IPS-NIHi7 (cell line): ENCODE measurements at regions not wholly inside any gene's neighbourhood (a gene's known extent, or its start where the extent isn't known, plus 50 kb on each side); places are given as distances from the start of the nearest gene placed in this dataset.
"Not testable (repeated sequence)": the region's sequence is repeated elsewhere in the genome, so short reads cannot be mapped to it uniquely, and the experiment has no call there.

Experiments
- DNase-seq: peaks from one replicate; pipeline ENCODE4 v3.0.0; 2012; ENCODE audit warnings: mixed read lengths; ENCODE audit errors: extremely low spot score

DNA sequence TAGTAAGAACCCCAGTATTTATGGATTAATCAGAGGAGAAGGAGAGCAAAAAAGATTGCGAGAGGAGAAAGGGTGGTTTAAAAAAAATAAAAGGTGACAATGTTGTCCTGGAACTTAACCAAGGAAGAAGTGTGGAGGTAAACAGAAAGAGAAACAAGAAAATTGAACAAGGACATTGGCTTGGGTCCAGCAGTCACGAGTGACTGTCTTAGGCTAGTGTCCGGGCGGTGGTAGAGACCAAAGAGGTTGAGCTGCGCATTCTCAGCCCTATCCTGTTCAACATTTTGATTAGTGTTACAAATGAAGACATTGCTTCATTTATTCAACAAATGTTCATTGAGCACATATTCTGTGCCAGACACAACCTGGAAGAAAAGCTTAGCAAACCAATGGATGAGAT lies 329.9 kb downstream of the FGFR2 start:
- DNase-seq = no peak

DNA sequence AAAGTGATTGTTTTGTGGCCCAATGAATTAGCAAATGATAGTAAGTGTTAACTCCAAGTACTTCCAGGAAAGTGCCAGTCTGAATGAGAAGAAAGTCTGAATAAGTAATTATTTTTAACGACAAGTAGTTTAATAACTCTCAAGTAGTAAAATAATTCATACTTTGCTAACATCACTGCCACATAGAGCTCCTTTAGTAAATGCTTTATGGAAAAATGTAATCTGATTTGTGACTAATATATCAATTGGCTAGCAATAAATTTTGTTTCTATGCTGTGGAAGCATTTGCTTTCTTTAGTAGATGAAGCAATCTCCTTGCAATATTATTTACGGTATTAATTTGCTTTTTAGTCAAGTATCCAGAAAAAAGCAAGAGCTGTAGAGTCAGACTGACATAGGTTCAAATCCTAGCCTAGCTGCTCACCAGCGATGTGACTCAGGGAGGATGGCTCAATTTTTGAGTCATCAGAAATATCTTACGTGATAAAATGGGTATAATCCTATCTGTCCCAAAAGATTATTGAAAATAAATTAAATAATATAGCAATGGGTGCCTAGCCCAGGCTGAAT lies 329.3 kb downstream of the FGFR2 start:
- DNase-seq = no peak

DNA sequence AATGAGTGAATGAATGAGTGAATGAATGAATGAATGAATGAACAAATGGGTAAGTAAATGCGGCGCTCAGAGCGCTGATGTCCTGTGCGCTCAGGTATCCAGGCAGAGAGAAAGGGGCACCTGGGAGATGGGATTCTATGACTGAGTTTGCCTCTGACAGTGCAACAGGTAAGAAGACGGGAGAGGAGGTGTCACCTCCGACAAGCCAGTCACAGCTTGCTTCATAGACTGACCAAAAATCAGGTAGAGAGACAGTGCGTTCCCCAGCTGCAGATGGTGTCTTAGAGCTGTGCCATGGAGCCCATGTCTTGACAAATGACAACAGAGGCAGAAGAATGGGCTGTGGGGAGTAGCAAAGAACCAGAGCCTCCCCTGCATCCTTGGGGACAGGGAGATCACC lies 327.3 kb downstream of the FGFR2 start:
- no peak for DNase-seq

DNA sequence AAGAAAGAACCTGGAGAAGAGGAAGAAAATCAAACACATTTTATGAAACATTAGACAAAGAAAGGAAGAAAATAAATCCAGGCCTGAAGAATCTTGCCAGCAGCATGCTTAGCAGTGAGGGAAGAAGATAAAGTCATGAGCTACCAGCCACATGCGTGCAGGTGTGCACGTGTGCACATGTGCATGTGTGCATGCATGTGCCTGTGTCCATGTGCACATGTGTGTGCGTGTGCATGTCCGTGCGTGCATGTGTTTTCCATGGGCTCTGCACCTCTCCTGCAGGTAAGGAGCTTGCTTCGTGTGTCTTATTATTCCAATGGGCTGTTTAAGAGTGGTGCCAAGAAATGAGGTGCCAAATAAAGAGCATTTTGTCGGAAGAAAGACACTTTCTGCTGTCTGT lies 322.2 kb downstream of the FGFR2 start:
- no peak for DNase-seq

DNA sequence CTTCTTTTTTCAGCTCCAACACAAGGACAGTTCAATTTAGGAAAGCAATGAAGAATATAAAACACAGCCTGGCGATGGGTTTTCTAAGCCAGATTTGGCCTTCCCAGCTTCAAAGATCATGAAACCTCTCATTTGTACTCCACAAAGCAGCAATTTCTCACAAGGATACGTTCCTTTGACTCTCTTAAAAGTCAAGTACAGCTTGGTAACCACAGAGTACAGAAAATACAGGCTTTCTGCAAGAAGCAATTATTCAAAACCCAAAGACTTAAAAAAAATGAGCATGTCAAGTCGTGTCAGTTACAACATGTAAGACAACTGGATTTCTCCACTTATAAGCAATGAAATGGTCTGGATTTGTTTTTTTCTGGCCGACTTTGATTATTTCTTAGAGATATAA lies 321.4 kb downstream of the FGFR2 start:
- no peak for DNase-seq

DNA sequence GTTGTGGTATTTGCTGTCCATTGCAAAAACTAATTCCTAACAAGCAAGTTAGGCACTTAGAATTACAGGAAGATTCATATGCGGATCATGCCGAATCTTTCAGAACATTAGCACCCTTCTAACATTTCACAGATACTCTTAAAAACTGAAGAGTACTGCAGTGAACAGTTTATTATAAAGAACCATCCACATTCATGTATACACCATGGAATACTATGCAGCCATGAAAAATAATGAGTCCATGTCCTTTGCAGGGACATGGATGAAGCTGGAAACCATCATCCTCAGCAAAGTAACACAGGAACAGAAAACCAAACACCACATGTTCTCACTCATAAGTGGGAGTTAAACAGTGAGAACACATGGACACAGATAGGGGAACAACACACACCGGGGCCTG lies 319.9 kb downstream of the FGFR2 start:
- DNase-seq = not testable (repeated sequence)

DNA sequence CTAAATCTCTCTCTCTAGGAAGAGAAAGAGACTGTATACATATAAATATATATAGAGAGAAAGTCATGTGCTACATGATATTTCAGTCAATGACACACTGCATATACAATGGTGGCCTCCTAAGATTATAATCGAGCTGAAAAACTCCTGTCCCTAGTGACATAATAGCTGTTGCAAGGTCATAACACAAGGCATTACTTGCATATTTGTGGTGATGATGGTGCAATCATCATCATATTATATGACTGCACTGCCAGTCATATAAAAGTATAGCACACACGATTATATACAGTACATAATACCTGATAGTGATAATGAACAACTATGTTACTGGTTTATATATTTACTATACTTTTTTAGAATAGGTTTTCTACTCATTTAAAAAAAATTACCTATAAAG lies 316.7 kb downstream of the FGFR2 start:
- DNase-seq = no peak

DNA sequence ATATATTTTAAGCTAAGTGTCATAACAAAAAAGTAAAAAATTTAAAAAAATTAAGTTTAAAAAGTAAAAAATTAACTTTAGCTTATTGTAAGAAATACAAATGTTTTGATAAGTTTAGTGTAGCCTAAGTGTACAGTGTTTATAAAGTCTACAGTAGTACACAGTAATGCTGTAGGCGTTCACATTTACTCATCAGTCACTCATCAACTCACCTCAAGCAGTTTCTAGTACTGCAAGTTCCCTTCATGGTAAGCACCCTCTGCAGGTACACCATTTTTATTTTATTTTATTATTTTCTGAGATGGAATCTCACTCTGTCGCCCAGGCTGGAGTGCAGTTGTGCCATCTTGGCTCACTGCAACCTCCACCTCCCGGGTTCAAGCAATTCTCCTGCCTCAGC lies 316.0 kb downstream of the FGFR2 start:
- no peak for DNase-seq

DNA sequence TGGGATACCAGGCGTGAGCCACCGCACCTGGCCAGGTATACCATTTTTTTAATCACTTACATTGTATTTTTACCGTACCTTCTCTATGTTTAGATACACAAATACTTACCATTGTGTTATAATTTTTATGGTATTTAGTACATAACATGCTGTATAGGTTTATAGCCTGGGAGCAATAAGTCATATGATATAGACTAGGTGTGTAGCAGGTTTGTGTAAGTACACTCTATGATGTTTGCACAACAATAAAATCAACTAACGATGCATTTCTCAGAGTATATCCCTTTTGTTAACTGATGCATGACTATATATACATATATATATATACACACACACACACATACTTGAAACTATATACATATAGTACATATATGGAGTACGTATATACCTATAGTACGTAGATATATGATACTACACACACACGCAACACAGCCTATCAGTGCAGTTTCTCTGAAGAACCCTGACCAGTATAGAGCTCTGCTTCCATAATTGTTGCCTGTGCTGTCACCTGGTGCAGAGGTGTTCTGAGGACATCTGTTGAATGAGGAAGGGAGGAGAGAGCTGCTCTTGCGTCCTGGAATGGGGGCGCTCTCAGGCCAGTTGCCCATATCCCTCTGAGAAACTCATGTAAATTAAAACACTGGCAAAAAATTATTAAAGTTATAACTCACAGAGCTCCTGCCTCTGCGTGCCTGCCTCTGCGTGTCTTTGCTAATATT lies 315.3 kb downstream of the FGFR2 start:
- no peak for DNase-seq

DNA sequence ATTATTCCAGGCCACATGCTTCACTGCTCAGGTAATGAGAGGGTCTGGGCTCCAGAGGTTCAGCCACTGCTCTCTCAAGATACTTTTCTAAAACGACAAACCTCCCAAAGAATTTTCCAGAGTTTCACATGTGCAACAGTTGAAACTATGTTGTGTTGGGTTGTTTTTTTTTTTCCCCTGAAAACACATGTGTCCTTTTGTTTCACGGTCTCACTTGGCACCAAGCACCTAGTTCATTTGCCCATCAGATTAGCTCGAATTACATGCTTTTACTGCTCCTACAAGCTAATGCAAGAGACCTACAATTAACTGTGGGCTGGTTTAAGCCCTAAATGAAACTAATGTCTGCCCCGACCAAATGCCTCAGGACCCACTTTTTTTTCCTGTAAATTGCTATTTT lies 313.3 kb downstream of the FGFR2 start:
- DNase-seq = no peak

DNA sequence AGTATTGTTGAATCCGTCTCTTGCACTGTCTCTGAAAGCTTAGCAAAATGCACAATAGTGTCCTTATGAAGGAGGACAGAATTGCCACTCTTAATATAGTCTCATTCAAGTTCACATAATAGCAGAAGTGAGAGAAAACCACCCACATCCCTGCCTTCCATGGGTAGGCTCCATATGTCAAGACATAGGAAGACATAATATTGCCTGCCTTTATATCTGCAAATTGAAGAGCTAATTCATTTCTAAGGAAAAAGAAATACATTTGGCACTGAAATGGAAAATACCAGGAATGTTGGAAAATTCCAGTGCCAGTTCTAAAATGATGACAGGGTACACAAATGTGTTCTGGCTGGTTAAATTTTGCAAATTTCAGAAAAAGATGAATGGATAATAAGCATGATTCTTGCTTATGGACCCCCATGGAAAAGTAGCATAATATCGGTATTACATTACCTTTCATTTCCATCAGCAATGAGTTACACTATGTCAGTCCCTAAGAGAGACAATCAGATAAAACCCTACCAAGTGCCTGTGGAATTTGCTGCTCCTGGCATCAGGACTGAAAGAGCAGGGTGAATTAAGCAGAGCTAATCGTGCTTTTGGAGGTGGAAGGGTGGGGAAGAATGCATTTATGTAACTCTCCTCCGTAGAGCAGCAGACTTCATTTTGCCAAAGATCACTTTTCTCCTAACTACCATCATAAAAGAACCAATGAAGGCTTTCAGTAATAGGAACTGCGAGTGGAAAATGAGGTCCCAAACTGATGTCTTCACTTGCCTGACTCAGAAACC lies 312.6 kb downstream of the FGFR2 start:
- no peak for DNase-seq

DNA sequence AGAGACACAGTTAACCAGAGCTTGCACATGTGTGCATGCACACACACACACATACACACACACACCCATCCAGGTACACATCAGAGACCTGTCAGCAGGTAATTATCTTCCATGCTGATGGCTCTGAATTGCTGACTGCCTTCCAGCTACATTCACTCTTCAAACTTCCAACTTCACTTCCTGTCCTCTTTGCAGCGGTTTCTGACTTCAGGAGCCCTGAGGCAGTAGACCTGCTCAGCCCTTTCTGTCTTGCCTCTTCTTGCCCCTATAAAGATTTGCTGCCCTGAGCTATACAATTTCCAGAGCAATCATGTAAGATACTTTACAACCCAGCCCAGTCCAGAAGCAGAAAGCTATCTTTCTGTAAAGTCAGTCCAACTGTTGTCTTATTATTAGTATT lies 310.2 kb downstream of the FGFR2 start:
- no peak for DNase-seq

DNA sequence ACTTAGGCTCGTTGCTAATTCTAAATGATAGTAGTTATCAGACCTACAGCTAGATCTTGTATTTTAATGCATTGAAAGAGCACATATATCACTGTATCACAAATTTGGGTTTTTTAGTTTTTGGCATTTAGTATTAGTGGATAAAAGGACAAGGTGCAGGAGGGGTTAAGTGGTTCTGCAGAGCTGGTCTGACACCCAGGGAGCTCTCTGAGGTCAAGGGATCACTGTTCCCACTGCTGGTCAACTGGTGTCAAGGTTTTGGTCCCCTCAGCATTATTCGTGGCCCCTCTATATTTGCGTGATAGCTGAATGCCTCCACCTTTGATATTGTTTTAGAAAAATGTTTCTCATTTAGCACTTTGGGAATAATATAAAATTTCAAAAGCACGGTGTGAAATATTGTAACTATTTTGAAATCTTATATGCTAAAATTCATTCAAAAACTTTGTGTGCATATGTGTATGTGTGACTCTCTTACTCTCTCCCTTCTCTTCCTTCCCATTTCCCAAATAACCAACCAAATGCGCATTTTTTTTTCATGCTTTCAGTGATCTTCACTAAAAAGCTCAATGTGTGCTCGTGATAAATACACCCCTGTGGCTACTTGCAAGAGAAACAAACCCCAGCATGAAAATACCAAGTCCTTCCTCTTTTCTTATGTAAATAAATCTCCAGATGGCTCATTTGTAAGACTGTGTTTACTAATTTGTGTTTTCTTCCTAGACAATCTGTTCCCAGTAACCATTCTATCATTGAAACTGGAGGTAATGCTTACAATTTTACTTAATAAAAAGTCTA lies 309.2 kb downstream of the FGFR2 start:
- peak; percentile 36 for DNase-seq

DNA sequence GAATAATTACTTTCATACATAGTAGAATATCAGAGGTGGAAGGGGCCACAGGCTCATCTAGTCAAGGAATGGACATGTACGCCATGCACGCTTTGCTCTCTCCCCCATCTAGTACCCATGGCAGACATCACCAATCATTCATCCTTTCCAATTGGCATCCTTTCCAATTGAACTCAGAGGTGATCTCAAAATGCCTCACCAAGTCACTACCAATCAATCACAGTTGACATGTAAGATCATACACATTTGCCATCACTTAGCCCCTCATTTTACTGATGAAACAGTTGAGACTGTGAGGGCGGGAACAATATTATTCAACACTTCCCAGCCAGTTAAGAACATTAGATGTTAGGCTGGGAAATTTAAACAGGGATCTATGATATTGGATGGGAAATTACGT lies 308.4 kb downstream of the FGFR2 start:
- DNase-seq = no peak

DNA sequence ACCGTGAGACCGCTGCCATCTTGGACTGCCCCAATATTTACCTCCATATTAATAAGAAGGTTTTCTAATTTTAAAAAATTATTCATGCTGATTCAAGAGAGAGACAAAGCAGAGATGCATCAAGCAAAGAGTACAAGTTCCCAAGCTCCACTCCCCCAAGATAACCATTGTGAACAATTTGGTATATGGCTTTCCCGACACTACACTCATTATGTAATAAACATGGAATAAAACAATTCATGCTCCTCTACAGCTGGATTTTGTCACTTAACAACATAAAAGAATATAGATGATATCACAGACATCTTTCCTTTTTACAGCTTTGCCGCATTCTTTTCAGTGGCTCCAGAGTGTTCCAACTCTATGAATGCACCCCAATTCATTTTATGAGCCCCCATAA lies 307.6 kb downstream of the FGFR2 start:
- no peak for DNase-seq

DNA sequence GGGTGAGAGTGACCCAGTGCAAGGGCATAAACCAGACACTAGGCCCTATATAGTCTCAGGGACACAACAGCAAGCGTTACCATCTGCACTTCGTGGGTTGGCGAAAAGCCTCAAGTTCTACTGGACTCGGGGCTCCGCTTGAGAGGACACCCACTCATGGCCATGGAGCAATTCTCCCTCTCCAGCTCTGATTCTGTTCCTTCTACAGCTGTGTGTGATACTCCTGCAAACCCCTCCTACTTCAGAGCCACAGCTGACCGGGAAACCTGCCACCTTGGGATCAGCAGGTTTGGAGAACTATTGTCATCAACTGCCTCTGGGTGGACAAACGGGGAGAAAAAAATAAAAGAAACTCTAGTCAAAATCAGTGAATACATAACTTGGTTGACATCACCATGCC lies 306.9 kb downstream of the FGFR2 start:
- DNase-seq = no peak

DNA sequence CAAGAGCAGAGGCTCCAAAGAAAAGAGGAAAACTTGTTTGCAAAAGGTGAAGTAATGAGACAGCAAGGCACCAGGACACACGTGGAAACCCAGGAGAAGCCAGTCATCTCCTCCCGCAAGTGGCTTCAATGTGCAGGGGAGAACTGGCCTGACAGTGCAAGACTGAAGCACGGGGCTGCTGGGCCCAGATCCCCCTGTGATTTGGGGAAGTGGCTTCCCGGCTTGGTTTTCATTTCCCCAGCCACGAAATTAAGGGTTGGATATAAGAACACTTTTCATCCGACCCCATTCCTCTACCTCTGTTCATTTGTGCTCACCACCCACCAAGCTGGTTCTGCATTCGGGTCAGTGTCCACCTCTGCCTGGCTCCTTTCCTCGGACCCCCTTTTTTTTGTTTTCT lies 306.4 kb downstream of the FGFR2 start:
- DNase-seq = no peak

DNA sequence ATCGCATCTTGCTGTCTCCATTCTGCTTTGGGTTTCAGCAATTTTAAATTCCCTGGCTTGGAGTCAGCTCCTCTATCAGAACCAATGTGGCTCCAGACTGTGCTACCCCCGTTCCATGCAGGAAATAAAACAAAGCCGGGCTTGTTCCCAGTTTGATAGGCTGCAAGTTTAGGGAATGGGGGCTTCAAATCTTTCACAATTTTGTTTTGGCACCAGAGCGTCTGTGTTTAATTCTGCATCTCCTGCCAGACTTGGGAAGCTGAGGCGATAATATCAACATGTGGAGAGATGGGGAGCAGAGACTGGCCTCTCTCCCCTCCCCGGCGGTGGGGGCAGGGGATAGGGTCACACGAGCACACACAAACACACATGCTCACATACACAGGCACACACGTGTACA lies 305.9 kb downstream of the FGFR2 start:
- DNase-seq = no peak

DNA sequence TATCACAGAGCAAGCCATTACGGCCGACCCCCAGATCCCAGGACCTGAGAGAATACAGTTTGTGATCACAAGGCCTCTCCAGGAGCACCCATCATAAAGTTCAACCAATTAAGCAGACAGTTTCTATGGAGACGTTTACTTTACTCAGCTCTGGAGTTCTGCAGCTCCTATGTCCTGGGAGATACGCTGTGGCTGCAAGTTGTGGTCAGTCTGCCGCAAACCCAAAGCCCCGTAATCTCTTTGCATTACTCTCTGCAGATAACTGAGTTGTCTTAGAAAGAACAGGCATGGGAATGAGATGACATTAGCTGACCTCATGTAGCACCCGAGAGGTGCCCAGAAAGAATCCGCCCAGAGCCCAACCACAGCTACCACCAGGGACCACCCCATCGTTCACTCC lies 305.1 kb downstream of the FGFR2 start:
- DNase-seq = no peak

DNA sequence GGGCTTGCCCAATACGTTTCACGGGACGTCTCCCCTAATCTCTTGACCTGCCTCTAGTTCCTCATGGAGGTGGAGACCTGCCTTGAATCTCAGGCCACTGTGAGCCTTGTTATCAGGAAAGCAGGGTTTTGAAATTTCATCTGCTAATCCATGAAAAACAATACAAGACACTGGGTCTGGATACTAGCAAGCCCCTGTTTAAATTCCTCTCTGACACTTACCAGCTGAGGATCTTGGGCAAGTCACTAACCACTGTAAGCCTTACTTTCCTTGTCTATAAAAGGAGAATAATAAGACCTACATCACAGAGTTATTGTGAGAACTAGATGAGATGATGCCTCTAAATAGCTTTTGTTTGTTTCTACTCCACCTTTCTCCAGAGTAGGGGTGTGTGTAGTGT lies 303.6 kb downstream of the FGFR2 start:
- no peak for DNase-seq

DNA sequence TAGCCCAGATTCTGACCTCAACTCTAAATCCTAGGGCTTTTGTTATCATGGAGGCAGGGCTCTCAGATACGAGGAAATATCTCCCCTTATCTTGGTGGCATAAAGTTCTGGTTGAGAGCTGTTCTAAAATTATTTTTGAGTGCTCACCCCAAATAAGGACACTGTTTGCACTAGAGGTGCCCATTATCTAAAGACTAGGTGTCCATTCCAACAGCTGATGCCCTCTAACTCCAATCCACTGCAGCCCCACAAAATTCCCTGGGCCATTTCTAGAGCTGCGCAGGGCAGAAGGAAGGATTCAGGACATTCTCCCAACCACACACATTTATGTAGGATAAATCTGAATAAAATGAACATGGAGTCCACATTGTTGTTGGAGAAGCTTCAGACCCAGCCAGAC lies 301.9 kb downstream of the FGFR2 start:
- DNase-seq = no peak

DNA sequence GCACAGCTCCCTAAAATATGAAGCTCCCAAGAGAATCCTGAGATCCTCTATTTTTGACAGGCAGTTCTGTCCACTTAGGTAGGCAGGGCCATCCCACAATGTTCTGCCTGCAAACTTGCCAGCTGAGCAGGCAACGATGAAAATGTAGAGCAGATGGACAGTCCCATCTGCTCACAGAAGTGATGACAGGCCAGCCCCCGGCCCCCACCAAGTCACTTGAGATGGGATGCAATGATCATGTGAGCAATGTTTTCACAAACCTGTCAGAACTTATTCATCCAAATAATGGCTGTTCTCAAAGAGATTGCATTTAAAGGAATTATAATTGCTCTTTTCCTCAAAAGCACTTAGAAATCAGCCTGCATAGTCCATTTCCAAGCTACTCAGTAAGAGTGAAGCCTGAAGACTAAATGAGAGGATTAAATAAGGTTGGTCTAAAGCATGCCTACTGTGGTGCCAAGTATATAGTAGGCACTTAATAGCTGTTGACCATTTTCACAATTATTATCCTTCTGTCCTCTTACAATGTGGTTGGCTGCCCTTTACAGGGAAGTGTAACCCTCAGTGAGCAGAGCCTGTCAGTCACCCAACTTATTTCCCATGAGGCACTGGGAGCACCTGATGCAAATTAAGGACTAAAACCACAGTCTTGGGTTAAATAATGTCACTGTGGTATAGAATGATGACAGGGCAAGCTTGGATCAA lies 301.2 kb downstream of the FGFR2 start:
- no peak for DNase-seq
